ENCODE measurements at regions not wholly inside any gene's neighbourhood (a gene's known extent, or its start where the extent isn't known, plus 50 kb on each side); places are given as distances from the start of the nearest gene placed in this dataset.
"Not testable (repeated sequence)": the region's sequence is repeated elsewhere in the genome, so short reads cannot be mapped to it uniquely, and the experiment has no call there.

GRCh38 chr2:47295131-47295980, 73.8 kb upstream of the EPCAM start:
- DNase-seq, result no peak

GRCh38 chr2:47293976-47294375, 75.1 kb upstream of the EPCAM start:
- no peak for DNase-seq

GRCh38 chr2:47288864-47289263, 80.2 kb upstream of the EPCAM start:
- no peak for DNase-seq

GRCh38 chr2:47283659-47284058, 85.5 kb upstream of the EPCAM start:
- DNase-seq, result no peak

- no peak for DNase-seq
These were observed 86.4 kb upstream of the EPCAM start for GRCh38 chr2:47282621-47283272.

- not testable (repeated sequence) for DNase-seq
These were observed 89.6 kb upstream of the EPCAM start for GRCh38 chr2:47279525-47279924.

- no peak for DNase-seq
These were observed 91.1 kb upstream of the EPCAM start for GRCh38 chr2:47277987-47278386.

GRCh38 chr2:47277187-47277586, 91.9 kb upstream of the EPCAM start:
- DNase-seq, result no peak

GRCh38 chr2:47276061-47276460, 93.0 kb upstream of the EPCAM start:
- DNase-seq, result no peak

- no peak for DNase-seq
These were observed 94.9 kb upstream of the EPCAM start for GRCh38 chr2:47274054-47274782.

- no peak for DNase-seq
These were observed 96.0 kb upstream of the EPCAM start for GRCh38 chr2:47272905-47273758.

GRCh38 chr2:47272031-47272864, 95.9 kb upstream of the CALM2 start:
- DNase-seq, result peak; percentile 59 to 65

- no peak for DNase-seq
These were observed 95.0 kb upstream of the CALM2 start for GRCh38 chr2:47271054-47272000.

GRCh38 chr2:47270421-47270820, 94.1 kb upstream of the CALM2 start:
- no peak for DNase-seq

- no peak for DNase-seq
These were observed 93.3 kb upstream of the CALM2 start for GRCh38 chr2:47269316-47270232.

GRCh38 chr2:47267711-47268086, 91.4 kb upstream of the CALM2 start:
- DNase-seq, result no peak

- DNase-seq, result no peak
These were observed 90.8 kb upstream of the CALM2 start for GRCh38 chr2:47266939-47267710.

GRCh38 chr2:47265751-47266231, 89.5 kb upstream of the CALM2 start:
- DNase-seq, result no peak

GRCh38 chr2:47265158-47265557, 88.8 kb upstream of the CALM2 start:
- no peak for DNase-seq

All from stimulated activated CD4-positive, alpha-beta T cell treated with anti-CD3 and anti-CD28 coated beads, Interleukin-2, amount 100 ng/mL, for 24 hours (primary cell).